ENCODE measurements at regions not wholly inside any gene's neighbourhood (a gene's known extent, or its start where the extent isn't known, plus 50 kb on each side); places are given as distances from the start of the nearest gene placed in this dataset.

DNA sequence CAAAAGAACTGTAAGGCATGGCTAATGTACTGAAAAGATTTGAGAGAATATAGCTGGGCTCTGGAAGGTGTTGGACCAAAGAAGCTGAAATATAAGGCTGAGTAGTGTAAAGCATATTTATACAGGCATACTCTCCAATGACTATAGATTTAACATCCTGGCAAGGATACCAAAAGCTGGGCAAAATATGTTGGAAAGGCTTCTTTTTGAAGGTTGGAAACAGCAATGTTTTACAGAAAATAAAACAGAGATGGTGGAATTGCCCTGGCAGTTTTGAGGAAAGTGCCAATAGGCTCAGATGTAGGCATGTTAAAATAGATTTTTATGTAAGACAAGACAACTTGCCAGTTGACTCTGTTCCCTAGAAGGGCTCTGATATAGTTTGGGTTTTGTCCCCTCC lies 184.1 kb upstream of the SHISA6 start:
- TF ChIP-seq CTCF (conservative IDR thresholded peaks at IDR 0.05 in 1 of 2, IDR thresholded peaks at IDR 0.05 in 1 of 2; ENCODE audit: extremely low read depth in 1 of 2, insufficient read depth in 1 of 2, low read depth in 1 of 2, low read length in 2 of 2) (no peak), EZH2 (IDR thresholded peaks at IDR 0.05; ENCODE audit: borderline replicate concordance, low read length) (no peak)

All from mammary epithelial cell (primary cell).